Type B pancreatic cell (in vitro differentiated cells): ENCODE measurements at regions not wholly inside any gene's neighbourhood (a gene's known extent, or its start where the extent isn't known, plus 50 kb on each side); places are given as distances from the start of the nearest gene placed in this dataset.

Source experiments
- DNase-seq: peaks from one replicate; pipeline ENCODE4 v3.0.0; 2021; ENCODE audit warnings: mixed read lengths; ENCODE audit not compliant: unreplicated experiment; ENCODE audit errors: extremely low spot score
- H3K27ac Mint-ChIP-seq: 2 replicates; pipeline ENCODE4 v1.8.0; 2021; ENCODE audit warnings: mild to moderate bottlenecking, mixed read lengths
- H3K27me3 Mint-ChIP-seq: 2 replicates; pipeline ENCODE4 v1.8.0; 2021; ENCODE audit warnings: mixed read lengths
- H3K36me3 Mint-ChIP-seq: 2 replicates; pipeline ENCODE4 v1.8.0; 2021; ENCODE audit warnings: mixed read lengths
- H3K4me1 Mint-ChIP-seq: one replicate; pipeline ENCODE4 v1.8.0; 2021; ENCODE audit warnings: mixed read lengths; ENCODE audit not compliant: unreplicated experiment
- H3K4me3 Mint-ChIP-seq: 2 replicates; pipeline ENCODE4 v1.8.0; 2021; ENCODE audit warnings: mild to moderate bottlenecking, mixed read lengths
- H3K9me3 Mint-ChIP-seq: 2 replicates; pipeline ENCODE4 v1.8.0; 2021; ENCODE audit warnings: mixed read lengths
- TF ChIP-seq, protein P1 (sequence below): fragments of 200-600 bp; sonication (generic); conservative IDR thresholded peaks from 2 replicates; pipeline ENCODE4 v1.5.0; 2021; ENCODE audit warnings: antibody characterized with exemption, mild to moderate bottlenecking

GRCh38 chr2:105626212-105626965, 118.3 kb upstream of the NCK2 start:
- Mint-ChIP-seq H3K27me3 (peaks cover 38% of the 10 kb centered on the region), H3K4me1 (no peaks in the 10 kb centered on the region), H3K9me3 (peaks cover 14% of the 10 kb centered on the region), H3K27ac (no peak overlapping the region), H3K4me3 (no peak overlapping the region), H3K36me3 (no peaks in the 10 kb centered on the region)
- DNase-seq: no peak
- TF ChIP-seq, protein P1, sequence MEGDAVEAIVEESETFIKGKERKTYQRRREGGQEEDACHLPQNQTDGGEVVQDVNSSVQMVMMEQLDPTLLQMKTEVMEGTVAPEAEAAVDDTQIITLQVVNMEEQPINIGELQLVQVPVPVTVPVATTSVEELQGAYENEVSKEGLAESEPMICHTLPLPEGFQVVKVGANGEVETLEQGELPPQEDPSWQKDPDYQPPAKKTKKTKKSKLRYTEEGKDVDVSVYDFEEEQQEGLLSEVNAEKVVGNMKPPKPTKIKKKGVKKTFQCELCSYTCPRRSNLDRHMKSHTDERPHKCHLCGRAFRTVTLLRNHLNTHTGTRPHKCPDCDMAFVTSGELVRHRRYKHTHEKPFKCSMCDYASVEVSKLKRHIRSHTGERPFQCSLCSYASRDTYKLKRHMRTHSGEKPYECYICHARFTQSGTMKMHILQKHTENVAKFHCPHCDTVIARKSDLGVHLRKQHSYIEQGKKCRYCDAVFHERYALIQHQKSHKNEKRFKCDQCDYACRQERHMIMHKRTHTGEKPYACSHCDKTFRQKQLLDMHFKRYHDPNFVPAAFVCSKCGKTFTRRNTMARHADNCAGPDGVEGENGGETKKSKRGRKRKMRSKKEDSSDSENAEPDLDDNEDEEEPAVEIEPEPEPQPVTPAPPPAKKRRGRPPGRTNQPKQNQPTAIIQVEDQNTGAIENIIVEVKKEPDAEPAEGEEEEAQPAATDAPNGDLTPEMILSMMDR: no peak

DNA sequence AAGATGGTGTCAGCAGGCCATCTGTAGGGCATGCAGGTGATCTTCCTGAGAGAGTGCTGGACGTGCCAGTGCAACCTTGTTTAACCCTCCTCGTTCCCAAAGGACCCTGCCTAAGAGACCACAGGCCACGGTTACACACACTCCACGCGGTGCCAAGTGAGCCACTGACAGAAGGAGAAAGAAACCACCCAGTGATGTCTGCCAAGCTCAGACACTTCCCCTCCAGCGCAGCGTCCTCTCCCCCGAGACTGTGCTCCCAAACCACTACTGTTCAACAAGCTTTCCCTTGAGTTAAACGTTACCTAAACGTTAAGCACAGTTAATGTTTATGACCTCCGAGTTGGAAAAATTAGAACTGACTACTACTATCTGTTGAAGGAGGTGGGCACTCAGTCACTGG, 119.1 kb upstream of the NCK2 start:
- peaks cover 14% of the 10 kb centered on the region for H3K9me3 Mint-ChIP-seq
- H3K4me3 Mint-ChIP-seq: no peak overlapping the region
- H3K27ac Mint-ChIP-seq: no peak overlapping the region
- H3K27me3 Mint-ChIP-seq: peaks cover 35% of the 10 kb centered on the region
- TF ChIP-seq, protein P1: no peak
- DNase-seq: no peak
- no peaks in the 10 kb centered on the region for H3K4me1 Mint-ChIP-seq
- no peaks in the 10 kb centered on the region for H3K36me3 Mint-ChIP-seq

- Mint-ChIP-seq H3K9me3 (peaks cover 9% of the 10 kb centered on the region), H3K27ac (no peak overlapping the region), H3K4me3 (no peak overlapping the region), H3K4me1 (peaks cover 2% of the 10 kb centered on the region), H3K36me3 (no peaks in the 10 kb centered on the region), H3K27me3 (peaks cover 23% of the 10 kb centered on the region)
- TF ChIP-seq, protein P1: no peak
- DNase-seq: no peak
These were observed 123.7 kb upstream of the NCK2 start for GRCh38 chr2:105621038-105621437.

DNA sequence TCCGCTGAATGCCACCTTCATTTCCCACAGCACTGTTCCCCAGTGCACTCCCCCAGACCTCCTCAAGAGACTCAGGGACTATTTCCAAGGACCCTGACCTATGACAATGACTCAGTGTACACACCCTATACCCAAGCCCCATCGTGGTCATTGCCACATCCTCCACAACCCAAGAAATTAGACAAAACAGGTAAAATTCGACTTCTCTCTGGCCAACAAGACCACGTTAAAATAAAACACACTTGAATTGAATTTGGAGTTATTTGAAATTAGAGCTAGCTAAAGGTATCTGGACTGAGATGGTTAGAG, 126.4 kb upstream of the NCK2 start:
- Mint-ChIP-seq H3K27me3 (peaks cover 12% of the 10 kb centered on the region), H3K4me1 (peaks cover 13% of the 10 kb centered on the region), H3K4me3 (no peak overlapping the region), H3K9me3 (peaks cover under 1% of the 10 kb centered on the region), H3K36me3 (no peaks in the 10 kb centered on the region), H3K27ac (no peak overlapping the region)
- TF ChIP-seq, protein P1: no peak
- DNase-seq: no peak

DNA sequence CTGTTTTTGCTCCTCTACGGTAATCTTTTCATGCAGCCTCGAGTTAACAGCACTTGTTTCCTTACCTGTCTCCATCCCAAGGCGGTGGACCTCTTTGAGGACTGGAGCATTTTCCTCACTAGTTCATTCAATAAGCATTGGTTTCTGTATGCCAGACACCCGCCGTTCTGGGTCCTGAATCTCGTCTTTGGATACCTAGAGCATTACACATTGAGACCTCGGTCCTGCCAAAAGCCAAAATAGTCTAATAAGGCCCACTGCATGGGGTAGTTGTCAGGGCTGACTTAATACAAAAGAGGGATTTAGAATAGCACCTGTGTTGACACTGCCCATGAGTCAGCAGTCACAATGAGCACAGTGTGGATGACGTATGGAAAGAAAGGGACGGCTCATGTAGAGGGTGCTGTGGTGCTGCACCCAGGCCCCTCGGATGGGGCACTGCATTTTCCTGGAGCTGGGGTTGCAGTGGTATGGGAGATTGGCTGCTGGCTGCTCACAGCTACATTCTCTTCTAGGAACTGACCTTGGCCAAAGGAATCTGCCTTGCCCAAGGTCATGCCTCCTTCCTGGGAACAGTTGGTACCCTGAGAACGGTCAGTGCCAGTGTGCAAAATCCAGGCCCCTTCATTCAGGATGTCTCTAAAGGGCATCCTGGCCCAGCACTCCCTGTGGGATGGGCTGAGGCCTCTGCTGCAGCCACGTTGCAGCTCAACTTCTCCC, 126.9 kb upstream of the NCK2 start:
- H3K27me3 Mint-ChIP-seq: peaks cover 12% of the 10 kb centered on the region
- H3K4me3 Mint-ChIP-seq: no peak overlapping the region
- H3K36me3 Mint-ChIP-seq: no peaks in the 10 kb centered on the region
- peaks cover 13% of the 10 kb centered on the region for H3K4me1 Mint-ChIP-seq
- no peak for DNase-seq
- no peak overlapping the region for H3K27ac Mint-ChIP-seq
- TF ChIP-seq, protein P1: no peak
- no peaks in the 10 kb centered on the region for H3K9me3 Mint-ChIP-seq
